Smooth muscle cell of the brain vasculature (primary cell): ENCODE measurements at regions not wholly inside any gene's neighbourhood (a gene's known extent, or its start where the extent isn't known, plus 50 kb on each side); places are given as distances from the start of the nearest gene placed in this dataset.

Experiments
- DNase-seq: peaks from one replicate; pipeline ENCODE4 v3.0.0-alpha.2; 2012; ENCODE audit warnings: low read depth, low spot score

DNA sequence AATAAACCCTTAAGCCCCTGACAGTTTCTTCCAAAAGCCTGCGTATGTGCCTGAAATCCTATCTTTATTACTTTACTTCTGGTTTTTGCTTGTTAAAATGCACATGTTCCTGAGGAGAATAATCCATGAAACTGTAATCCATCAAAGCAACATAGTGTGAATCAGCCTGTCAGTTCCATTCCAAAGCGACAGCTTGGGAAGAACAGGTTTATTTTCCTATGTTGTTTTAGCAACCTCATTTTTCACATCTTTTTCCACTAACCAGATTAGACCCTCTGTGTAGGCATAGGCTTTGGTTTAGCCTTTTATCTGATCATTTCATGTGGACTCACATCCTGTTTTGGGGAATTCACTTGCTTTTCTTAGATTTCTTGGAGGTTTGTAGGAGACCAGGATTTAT is 988.0 kb downstream of the SQOR start:
- DNase-seq: no peak

DNA sequence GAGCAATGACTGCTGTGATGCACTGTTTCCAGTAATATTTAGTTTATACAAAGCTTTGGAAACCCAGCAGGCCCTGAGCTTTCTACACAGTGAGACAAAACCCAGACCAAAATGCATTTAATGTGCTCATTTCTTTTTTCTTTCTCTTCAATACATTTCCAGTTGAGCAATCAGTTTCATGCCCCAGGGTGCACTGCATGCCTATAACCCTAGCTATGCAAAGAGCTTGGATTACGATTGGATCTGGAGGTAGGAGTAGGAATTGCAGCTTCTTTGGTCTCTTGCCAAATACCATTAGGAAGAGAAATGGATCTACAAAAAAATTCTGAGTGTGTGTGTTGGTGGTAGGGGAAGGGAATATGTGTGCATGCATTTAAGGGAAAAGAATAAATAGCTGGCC is 1001.4 kb downstream of the SQOR start:
- DNase-seq: no peak

DNA sequence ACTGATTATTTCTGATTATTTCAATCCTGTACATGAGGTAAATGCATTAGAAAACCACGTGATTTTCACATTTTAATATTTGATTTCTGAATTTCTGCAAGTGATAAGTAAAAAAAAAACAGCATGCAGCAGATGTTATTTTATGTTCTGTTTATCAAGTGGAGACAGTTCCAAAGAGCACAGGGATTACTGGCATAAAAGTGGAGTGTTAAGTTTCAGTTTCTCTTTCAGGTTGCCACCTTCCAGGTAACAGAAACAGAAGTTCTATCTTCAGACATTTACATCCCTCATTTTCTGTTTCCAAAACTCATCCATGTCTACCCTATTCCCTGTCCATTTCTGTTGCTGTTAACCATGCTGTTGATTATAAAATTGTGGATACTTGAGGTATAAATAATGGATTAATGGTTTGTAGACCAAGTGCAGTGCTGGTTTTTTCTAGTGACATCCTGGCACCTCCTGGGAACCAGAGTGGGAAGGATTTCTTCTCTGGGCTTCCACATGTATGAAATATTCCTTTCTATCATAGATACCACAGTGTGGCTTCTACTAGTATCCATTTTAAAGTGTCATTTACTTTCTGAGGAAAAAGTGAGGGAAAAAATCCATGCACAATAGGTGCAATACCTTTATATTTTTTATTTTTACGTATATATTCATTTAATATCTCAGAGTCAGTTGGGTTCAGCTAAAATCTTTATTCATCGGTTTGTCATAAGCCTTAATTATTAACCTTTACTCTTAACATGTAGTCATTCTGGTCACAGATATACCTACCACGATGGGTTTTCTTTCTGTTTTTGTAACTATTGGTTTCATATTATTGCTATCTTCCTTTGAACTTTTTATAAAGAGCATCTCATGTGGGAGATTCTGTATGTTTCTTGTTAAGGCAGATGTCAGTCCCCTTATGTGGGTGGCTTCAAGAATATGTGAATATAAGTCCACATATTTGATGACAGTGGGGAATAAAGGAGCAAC is 1010.0 kb downstream of the SQOR start:
- DNase-seq: no peak

DNA sequence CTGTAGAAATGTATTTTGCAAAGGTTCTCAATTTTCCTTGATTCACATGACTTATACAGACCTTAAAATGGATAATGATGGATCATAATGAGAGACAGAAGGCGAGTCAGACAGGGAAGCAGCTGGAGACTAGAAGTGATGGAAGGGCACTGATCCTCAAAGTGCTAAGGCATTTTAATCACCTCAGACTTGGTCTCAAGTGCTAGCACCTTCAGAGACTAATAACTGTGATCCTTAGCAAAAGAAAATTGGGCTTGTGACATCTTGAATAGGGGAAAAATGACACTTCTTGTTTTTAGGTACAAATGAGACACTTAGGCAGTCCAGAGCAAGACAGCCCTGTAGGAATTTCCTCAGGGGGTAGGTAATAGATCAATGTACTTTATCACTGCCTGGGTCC is 1011.7 kb downstream of the SQOR start:
- DNase-seq: no peak

DNA sequence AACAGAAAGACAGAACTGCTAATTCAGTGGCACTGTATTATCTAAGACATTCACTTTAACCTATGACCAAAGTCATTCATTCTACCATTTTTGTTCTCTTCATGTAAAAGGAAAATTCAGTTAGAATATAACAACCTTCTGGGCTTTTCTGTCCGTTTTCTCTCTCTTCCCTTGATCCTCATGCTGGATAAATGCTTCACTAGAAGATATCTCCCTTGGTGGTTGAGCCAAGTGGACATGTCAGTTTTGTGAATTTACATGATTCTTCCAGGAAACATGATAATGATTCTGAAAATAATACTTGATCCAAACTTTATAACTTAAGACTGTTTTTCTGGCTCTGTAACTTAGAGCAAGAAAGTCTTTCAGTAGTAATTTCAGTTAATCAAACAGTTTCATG is 1012.2 kb downstream of the SQOR start:
- DNase-seq: no peak

DNA sequence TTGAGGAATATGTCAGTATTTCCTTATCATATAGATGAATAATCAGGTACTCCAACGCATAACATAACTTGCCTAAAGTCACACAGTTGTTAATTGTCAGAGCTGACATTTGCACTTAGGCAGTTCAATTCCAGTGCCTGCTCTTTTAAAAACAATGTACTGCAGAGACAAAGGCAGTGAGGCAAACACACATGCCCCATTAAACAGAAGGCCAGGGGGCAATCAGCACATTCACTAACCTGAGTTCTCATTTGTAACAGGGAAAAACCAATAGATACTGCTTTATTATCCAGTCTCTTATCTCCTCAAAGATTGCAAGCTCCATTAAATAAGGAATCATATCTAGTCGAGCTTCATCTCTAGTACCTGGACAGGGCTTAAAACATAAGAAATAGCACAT is 1017.4 kb downstream of the SQOR start:
- no peak for DNase-seq

DNA sequence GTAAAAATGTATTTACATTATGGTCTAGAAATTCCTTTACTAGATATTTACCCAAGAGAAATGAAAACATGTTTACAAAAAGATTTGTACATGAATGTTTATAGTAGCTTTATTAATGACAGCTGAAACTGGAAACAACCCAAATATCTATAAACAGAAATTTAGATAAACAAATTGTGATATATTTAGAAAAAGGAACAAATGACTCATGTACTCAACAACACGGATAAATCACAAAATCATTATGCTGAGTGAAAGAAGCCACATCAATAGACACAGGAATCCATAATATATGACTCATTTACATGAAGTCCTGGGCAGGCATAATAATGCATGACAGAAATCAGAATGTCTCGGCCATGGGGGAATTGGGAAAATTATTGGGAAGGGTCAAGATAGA is 1020.2 kb downstream of the SQOR start:
- no peak for DNase-seq

DNA sequence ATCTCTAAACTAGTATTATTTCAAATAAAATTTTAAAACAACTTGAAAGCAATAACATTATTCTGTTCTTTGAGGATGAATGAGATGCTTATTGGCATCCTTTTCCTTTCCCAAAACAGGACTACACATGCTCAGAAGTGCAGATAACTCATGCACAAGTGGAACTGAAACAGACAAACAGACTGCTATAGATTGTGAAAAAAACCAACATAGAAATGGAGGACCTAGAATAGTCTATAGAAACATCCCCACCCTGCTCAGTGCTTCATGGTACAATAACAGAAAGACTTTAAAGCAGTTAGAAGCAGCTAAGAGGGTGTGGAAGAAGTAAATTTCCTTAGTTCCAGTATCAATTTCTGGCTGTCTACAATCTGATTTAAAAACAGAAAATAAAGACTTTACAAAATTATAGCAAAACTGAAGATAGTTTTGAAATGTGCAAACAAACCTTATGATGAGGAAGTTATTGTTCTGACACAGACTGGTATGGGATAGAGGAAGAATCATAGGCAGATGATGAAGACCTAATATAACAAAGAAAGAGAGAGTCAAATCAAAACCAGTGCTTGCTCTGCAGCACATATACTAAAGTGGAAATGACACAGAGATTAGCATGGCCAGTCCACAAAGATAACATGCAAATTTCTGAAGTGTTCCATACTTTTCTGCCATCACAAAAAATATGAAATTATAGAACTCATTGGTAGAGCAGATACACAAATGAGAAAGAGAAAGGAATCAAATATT is 1025.4 kb downstream of the SQOR start:
- no peak for DNase-seq

DNA sequence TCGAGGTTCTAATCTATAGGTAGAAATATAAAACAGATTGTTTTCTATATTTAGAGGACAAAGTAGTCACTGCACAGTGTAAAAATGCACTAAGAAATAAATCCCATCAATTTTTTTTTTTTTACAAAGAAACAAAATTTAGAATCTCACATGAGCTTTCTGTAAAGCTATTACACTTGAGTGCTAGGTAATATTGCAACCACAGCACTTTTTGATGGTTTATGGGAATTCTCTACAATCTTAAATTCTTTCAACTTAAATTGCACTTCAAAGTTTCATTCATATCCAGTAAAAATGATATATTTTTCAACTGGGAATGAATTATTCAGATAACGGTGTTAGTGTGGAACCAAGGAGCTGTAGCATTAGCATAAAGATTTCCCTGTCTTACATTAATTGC is 1035.4 kb downstream of the SQOR start:
- no peak for DNase-seq

DNA sequence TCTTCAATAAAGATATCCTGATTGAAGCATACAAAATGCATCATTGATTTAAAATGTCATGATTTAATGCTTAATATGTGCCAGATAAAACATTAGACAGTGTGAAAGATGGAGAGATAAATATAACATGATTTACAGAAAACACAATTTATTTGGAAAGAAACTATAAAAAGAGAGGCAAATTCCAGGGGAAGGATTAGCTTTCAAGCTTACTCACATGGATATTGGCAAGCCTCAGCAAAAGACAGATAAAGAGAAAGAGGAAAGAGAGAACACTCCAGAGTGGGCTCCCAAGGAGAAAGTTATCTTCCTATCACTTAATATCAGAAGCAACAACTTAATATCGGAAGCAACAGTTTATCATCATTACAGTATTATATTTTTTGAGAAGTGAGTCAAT is 1036.5 kb downstream of the SQOR start:
- DNase-seq: no peak

DNA sequence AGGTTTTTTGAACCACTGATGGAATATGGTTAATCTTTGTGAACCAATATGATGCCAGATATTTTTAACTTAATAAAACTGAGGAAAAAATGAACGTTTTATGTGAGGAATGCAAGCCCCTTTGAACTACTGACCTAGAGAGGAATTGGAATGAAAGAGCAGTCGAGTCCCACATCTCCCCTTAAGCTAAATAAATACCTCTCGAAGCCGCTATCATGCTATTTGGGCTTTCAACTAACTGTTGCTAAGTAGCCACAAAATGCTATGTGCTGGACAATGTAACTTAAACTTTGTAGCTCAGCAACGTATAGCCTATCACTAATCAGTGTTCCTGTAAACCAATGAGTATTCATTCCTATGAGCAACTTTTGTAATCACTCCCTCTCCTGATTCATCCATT is 1037.2 kb downstream of the SQOR start:
- no peak for DNase-seq

DNA sequence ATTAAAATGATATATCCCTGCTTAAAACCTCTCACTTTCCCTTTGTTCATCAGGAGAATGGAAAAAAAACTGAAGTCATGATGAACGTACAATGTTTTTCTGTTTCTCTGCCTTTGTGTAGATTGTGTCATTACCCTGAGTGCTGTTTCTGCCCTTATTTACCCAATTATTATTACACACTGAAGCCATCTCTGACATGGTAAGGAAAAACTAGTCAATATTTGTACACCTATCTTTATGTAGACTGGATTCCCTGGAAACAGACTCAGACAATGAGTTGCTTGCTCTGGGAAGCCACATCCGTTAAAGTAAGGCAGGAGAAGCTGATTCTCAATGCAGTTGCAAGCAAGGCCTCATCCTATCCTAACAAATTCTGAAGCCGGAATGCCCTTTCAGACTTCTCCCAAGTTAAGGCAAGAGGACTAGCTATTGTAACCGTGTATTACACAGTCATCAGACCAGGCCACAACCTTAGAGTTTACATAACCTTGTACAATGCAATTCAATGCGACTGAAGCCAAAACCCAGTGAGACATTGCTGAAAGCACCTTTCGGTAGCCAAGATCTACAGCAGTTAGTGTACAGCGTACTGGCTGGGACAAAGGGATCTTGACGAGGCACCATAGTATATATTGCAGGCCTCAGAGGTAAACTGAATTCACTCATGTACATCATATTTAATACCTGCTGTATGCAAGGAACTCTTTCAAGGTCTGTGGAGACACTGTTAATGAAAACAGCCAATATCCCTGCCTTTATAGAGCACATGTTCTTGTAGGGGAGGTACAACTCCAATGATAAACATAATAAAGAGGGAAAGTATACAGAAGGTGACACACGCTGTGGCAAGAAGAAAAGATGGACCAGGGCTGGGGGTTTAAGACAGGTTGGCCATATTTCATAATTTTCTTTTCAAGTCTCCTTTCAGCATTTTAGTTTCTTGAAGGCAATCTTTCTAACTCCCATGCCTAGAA is 1040.8 kb upstream of the SEMA6D start:
- no peak for DNase-seq

DNA sequence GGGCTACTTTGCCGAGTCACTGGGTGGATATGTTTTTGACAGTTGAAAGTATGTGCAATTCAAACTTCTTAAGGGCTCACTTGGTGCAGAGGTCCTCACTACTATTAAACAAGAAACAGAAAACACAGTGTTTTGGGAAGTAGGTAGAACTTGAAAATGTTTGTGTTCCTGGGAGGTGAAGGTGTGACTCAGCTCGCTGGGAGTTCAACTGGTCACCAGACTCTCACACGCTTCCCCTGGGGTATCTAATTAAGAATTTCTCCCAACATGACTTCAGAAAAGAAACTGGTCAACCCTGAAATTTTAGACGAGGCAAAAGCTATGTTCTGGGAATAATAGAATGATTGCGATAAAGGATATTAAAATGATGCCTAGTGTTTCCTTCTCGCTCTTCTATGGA is 1039.8 kb upstream of the SEMA6D start:
- DNase-seq: no peak

DNA sequence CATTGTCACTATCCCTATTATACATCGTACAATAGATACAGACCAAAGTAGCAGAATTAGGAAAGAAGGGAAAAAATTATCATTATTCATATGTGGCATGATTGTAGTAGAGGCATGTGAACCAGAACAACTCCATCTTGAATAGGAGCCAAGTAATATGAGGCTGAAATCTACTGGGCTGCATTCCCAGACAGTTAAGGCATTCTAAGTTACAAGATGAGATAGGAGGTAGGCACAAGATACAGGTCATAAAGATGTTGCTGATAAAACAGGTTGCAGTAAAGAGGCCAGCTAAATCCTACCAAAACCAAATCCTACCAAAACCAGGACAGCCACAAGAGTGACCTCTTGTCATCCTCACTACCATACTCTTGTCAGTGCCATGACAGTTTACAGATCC is 1035.4 kb upstream of the SEMA6D start:
- no peak for DNase-seq

DNA sequence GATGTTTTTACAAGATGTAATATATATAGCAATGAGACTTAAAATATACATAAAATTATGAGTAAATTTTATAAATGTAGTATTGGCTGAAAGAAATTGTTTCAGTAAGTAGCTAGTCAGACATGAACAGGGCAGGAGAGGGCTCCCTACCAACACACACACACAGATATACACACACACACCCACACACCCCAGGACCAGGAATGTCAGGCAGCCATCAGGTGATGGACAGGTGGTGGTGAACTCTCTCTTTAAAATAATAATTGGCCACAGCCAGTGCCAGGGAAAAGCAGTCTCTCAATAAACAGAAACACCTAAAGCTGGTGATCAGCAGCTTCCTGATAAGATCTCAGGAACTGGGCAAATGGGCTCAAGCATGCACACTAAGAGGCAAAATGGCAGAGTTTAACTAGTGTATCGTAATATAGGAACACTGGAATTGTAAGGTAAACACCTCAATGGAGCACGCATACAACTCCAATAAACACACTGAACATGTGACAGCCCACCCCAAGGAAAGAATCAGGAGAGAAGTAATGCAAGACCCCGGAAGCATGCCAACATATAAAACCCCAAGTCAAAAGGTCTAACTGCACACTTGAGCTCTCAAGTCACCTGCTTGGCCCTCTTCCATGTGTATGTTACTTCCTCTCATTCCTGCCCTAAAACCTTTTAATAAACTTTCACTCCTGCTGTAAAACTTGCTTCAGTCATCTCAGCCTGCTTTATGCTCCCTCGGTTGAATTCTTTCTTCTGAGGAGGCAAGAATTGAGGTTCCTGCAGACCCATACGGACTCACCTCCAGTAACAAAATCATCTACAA is 1034.1 kb upstream of the SEMA6D start:
- DNase-seq: no peak

DNA sequence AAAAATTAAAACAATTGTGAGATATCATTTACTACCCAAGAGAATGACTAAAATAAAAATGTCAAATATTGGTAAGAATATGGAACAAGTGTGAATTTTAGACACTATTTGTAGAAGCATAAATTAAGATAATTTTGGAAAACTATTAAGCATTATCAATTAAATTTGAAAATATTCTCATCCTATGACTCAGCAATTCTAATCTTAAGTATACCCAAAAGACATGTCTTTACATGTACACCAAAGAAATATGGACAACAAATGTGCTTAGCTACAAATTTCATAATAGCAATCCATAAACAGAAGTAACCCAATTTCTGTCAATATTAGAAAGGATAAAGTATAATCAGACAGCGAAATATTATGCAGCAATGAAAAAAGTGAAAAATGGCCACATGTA is 1032.2 kb upstream of the SEMA6D start:
- DNase-seq: no peak

DNA sequence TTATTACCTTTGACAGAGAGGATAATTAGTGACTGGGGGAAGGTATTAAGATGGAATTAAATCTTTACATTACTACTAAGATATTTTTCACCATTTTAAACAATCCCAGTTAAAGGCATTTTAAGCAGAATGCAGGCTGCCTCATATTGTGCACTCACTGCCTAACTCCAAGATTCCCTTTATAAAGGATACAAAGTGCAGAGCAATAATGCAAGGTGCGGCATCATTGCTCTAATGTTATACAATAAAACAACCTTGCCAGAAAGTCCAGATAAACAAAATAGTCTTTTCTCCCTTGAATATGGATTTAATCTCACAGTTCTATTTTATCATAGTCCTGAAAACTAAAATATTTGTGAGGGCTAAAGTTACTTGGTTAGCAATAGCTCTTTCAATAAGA is 1031.6 kb upstream of the SEMA6D start:
- DNase-seq: no peak

DNA sequence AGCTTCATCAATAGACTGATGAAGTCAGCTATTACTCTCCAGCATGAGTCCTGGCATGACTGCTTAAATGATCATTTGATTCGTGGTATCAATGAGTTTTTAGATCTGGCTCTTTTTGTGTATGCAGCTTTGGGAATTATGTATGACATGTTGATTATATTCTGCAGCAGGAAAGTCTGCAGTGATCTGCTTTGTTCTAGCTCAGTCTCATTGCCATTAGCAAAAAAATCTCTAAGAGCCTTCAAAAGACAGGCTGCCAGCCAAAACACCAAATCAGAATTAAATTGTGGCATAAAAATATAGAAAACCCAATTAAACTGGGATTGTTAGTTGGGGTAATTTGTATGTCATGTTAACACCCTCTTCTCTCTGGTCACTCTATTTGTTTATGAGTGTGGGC is 1021.0 kb upstream of the SEMA6D start:
- no peak for DNase-seq

DNA sequence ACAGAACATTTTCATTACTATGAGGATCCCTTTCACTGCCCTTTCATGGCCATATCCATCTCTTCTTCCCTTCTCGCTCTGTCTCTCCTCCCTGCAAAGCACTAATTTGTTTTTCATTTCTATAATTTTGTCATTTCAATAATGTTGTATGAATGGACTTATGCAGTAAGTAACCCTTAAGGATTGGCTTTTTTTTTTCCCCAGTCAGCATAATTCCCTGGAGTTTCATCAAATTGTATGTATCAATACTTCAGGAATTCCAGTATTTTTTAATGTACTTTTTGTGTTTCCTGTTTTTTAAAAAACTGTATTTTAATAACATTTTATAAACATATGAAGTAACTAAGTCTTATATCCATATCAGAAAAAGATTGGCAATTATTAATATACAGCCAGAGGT is 1016.0 kb upstream of the SEMA6D start:
- DNase-seq: no peak

DNA sequence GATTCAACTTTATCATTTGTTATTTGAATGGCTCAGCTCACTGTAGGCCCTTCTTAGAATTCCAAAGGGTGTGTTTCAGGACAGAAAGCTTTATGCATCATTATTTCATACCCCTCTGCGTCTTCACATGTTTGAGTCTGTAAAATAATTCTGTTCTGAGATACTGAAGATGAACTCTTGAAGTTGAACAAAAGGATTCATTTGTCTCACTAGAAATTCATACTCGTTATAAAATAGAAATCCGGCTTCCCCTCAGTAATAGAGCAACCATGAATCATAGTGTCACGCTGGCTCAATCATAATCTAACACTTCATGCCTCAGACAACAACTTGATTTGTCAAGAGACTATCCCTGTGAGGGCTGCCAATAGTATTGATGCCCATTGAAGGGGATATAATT is 1015.4 kb upstream of the SEMA6D start:
- DNase-seq: no peak
